H1 (cell line): ENCODE measurements at regions not wholly inside any gene's neighbourhood (a gene's known extent, or its start where the extent isn't known, plus 50 kb on each side); places are given as distances from the start of the nearest gene placed in this dataset.

Source experiments
- CTCF ChIA-PET: fragments of 300-600 bp; sonication (Branson Sonifier 250); formaldehyde crosslinking; loops from one replicate; lab custom pipeline; 2021; ENCODE audit not compliant: partially characterized antibody; lab: Charles Lee
- POLR2A ChIA-PET: fragments of 300-600 bp; sonication (Branson Sonifier 250); formaldehyde crosslinking; loops from one replicate; lab custom pipeline; 2021; ENCODE audit warnings: inconsistent platforms; ENCODE audit not compliant: partially characterized antibody; lab: Charles Lee
- DNase-seq, 2 experiments: peaks; one replicate each; pipeline versions ENCODE4 v3.0.0 to v3.0.0-alpha.2; 2010 to 2022; ENCODE audit warnings: low spot score in 2 of 2, low read depth in 1 of 2, mixed read lengths in 1 of 2
- FAIRE-seq: peaks from 2 replicates; lab custom pipeline; 2011; peaks lifted over from hg19 to GRCh38; lab: Jason Lieb, UNC
- H2AFZ ChIP-seq: 2 replicates; pipeline ENCODE4 v1.8.1; 2012; ENCODE audit warnings: low read length, inconsistent platforms
- H2AK5ac ChIP-seq: 2 replicates; pipeline ENCODE4 v1.6.1; 2013; ENCODE audit warnings: low read depth, low read length
- H2BK120ac ChIP-seq: replicated peaks from 2 replicates; pipeline ENCODE3; 2013; ENCODE audit warnings: low read depth, low read length, inconsistent platforms
- H2BK12ac ChIP-seq: 2 replicates; pipeline ENCODE4 v1.6.1; 2013; ENCODE audit warnings: low read depth, low read length
- H2BK15ac ChIP-seq: 2 replicates; pipeline ENCODE4 v1.6.1; 2013; ENCODE audit warnings: low read length
- H2BK20ac ChIP-seq: 2 replicates; pipeline ENCODE4 v1.6.1; 2013; ENCODE audit warnings: low read length
- H2BK5ac ChIP-seq: 2 replicates; pipeline ENCODE4 v1.6.1; 2013; ENCODE audit warnings: low read depth, low read length
- H3K14ac ChIP-seq: 2 replicates; pipeline ENCODE4 v1.6.1; 2013; ENCODE audit warnings: inconsistent platforms; ENCODE audit not compliant: insufficient read length
- H3K18ac ChIP-seq: 2 replicates; pipeline ENCODE4 v1.6.1; 2013; ENCODE audit warnings: low read length; ENCODE audit errors: extremely low read depth
- H3K23ac ChIP-seq: 2 replicates; pipeline ENCODE4 v1.6.1; 2013; ENCODE audit warnings: inconsistent platforms; ENCODE audit not compliant: insufficient read length
- H3K23me2 ChIP-seq: 2 replicates; pipeline ENCODE4 v1.6.1; 2013; ENCODE audit warnings: low read depth, low read length
- H3K27ac ChIP-seq: 2 replicates; pipeline ENCODE4 v1.6.1; 2011; ENCODE audit warnings: low read depth, low read length, inconsistent platforms
- H3K27me3 ChIP-seq, 4 experiments: replicated peaks in 1 of 4; 1 replicate in 1 of 4; 2 replicates in 3 of 4; pipeline versions ENCODE4 v1.6.1 to v1.8.1; 2011 to 2013; ENCODE audit warnings: low read length in 3 of 4, mild to moderate bottlenecking in 3 of 4, inconsistent platforms in 2 of 4, mixed read lengths in 2 of 4, moderate library complexity in 1 of 4; ENCODE audit not compliant: control insufficient read depth in 3 of 4, insufficient read depth in 3 of 4; ENCODE audit errors: extremely low read depth in 1 of 4
- H3K36me3 ChIP-seq, 4 experiments: 2 replicates each; pipeline versions ENCODE4 v1.6.1 to v1.8.1; 2011 to 2013; ENCODE audit warnings: mild to moderate bottlenecking in 4 of 4, low read length in 3 of 4, moderate library complexity in 2 of 4, control low read depth in 1 of 4, inconsistent platforms in 1 of 4; ENCODE audit not compliant: insufficient read depth in 4 of 4, control insufficient read depth in 2 of 4
- H3K4ac ChIP-seq: replicated peaks from 2 replicates; pipeline ENCODE3; 2013; ENCODE audit warnings: low read length, low read depth, mixed read lengths, inconsistent platforms; ENCODE audit not compliant: insufficient read length
- H3K4me1 ChIP-seq, 4 experiments: replicated peaks in 1 of 4; 1 replicate in 1 of 4; 2 replicates in 3 of 4; pipeline versions ENCODE4 v1.6.1 to v1.8.1; 2011 to 2013; ENCODE audit warnings: low read length in 3 of 4, inconsistent platforms in 2 of 4, mixed read lengths in 1 of 4; ENCODE audit not compliant: insufficient read depth in 4 of 4, control insufficient read depth in 3 of 4
- H3K4me2 ChIP-seq, 2 experiments: 2 replicates each; pipeline versions ENCODE4 v1.6.1 to v1.8.1; 2011 to 2013; ENCODE audit warnings: low read depth in 2 of 2, low read length in 2 of 2, control low read depth in 1 of 2, inconsistent platforms in 1 of 2, mild to moderate bottlenecking in 1 of 2; ENCODE audit not compliant: insufficient read depth in 1 of 2
- H3K4me3 ChIP-seq, 4 experiments: fragments of 200-600, 300-600 bp in 1 of 4; sonication (generic), shearing (Covaris generic), sonication (Bioruptor Twin) in 1 of 4; 2 replicates each; pipeline versions ENCODE4 v1.5.1 to v1.8.1; 2011 to 2016; ENCODE audit warnings: low read length in 4 of 4, low read depth in 3 of 4, control low read depth in 2 of 4, inconsistent platforms in 2 of 4, mild to moderate bottlenecking in 2 of 4, mixed read lengths in 1 of 4, moderate library complexity in 1 of 4; ENCODE audit not compliant: insufficient read depth in 2 of 4; ENCODE audit errors: extremely low read depth in 1 of 4
- H3K56ac ChIP-seq: replicated peaks from 2 replicates; pipeline ENCODE3; 2013; ENCODE audit warnings: low read depth, mild to moderate bottlenecking, mixed read lengths, low read length, inconsistent platforms; ENCODE audit not compliant: insufficient read length
- H3K79me1 ChIP-seq: 2 replicates; pipeline ENCODE4 v1.6.1; 2013; ENCODE audit warnings: low read depth, low read length, control low read depth
- H3K79me2 ChIP-seq, 2 experiments: 2 replicates each; pipeline versions ENCODE4 v1.6.1 to v1.8.1; 2012 to 2013; ENCODE audit warnings: low read length in 2 of 2, mild to moderate bottlenecking in 2 of 2, inconsistent platforms in 1 of 2; ENCODE audit not compliant: insufficient read depth in 2 of 2, control insufficient read depth in 1 of 2
- H3K9ac ChIP-seq, 4 experiments: replicated peaks in 1 of 4; 1 replicate in 1 of 4; 2 replicates in 3 of 4; pipeline versions ENCODE4 v1.6.1 to v1.8.1; 2011 to 2013; ENCODE audit warnings: low read depth in 3 of 4, low read length in 3 of 4, control low read depth in 2 of 4, mild to moderate bottlenecking in 2 of 4, moderate library complexity in 2 of 4, inconsistent platforms in 1 of 4; ENCODE audit errors: extremely low read depth in 1 of 4
- H3K9me3 ChIP-seq, 2 experiments: 2 replicates each; pipeline versions ENCODE4 v1.6.1 to v1.8.1; 2012 to 2013; ENCODE audit warnings: mild to moderate bottlenecking in 2 of 2, moderate library complexity in 2 of 2, control low read depth in 1 of 2, inconsistent platforms in 1 of 2, low read depth in 1 of 2, low read length in 1 of 2, mixed read lengths in 1 of 2; ENCODE audit not compliant: insufficient read depth in 2 of 2
- H4K20me1 ChIP-seq, 2 experiments: replicated peaks in 1 of 2; 2 replicates each; pipeline versions ENCODE3 to v1.8.1; 2011 to 2013; ENCODE audit warnings: inconsistent platforms in 2 of 2, low read length in 2 of 2, mild to moderate bottlenecking in 1 of 2; ENCODE audit not compliant: insufficient read depth in 2 of 2, control insufficient read depth in 1 of 2
- H4K5ac ChIP-seq: 2 replicates; pipeline ENCODE4 v1.6.1; 2013; ENCODE audit warnings: low read length, low read depth, mixed read lengths, inconsistent platforms; ENCODE audit not compliant: insufficient read length
- H4K8ac ChIP-seq: 2 replicates; pipeline ENCODE4 v1.8.0; 2013; ENCODE audit warnings: mild to moderate bottlenecking, moderate library complexity, low read length, inconsistent platforms; ENCODE audit not compliant: insufficient read depth; ENCODE audit errors: extremely low read depth
- H4K91ac ChIP-seq: replicated peaks from 2 replicates; pipeline ENCODE3; 2013; ENCODE audit warnings: low read length, mixed read lengths, inconsistent platforms; ENCODE audit not compliant: insufficient read length
- GABPA ChIP-seq: IDR thresholded peaks from 2 replicates; pipeline ENCODE4 v1.6.1; 2011; ENCODE audit warnings: mild to moderate bottlenecking, low read length, moderate library complexity, borderline replicate concordance; ENCODE audit not compliant: insufficient read depth
- JUND ChIP-seq: IDR thresholded peaks from 2 replicates; pipeline ENCODE4 v1.6.1; 2011; ENCODE audit warnings: mild to moderate bottlenecking, improper control_type of control experiment, low read length
- NRF1 ChIP-seq: IDR thresholded peaks from 2 replicates; pipeline ENCODE4 v1.6.1; 2011; ENCODE audit warnings: mild to moderate bottlenecking, low read depth, low read length, improper control_type of control experiment
- POLR2A ChIP-seq, 2 experiments: IDR thresholded peaks; 1 replicate in 1 of 2; 2 replicates in 1 of 2; pipeline ENCODE4 v1.6.1; 2011; ENCODE audit warnings: low read depth in 2 of 2, low read length in 2 of 2, mild to moderate bottlenecking in 2 of 2; ENCODE audit errors: control extremely low read depth in 1 of 2
- SP1 ChIP-seq: IDR thresholded peaks from 2 replicates; pipeline ENCODE4 v1.6.1; 2011; ENCODE audit warnings: low read depth, low read length
- WGBS, 2 experiments: shearing (Covaris generic) in 1 of 2; methylation state at CpG; one replicate each; pipeline versions ENCODE4 v1.1.6 to v1.1.7; 2013 to 2015; ENCODE audit warnings: low lambda C conversion rate in 2 of 2, mixed read lengths in 2 of 2, inconsistent platforms in 1 of 2, low coverage in 1 of 2, missing lambda C conversion rate in 1 of 2; ENCODE audit not compliant: insufficient replicate concordance in 2 of 2, insufficient coverage in 1 of 2, insufficient read length in 1 of 2; ENCODE audit errors: extremely low coverage in 1 of 2, missing lambda C conversion rate in 1 of 2; 5-methylcytosine and 5-hydroxymethylcytosine counted together

DNA sequence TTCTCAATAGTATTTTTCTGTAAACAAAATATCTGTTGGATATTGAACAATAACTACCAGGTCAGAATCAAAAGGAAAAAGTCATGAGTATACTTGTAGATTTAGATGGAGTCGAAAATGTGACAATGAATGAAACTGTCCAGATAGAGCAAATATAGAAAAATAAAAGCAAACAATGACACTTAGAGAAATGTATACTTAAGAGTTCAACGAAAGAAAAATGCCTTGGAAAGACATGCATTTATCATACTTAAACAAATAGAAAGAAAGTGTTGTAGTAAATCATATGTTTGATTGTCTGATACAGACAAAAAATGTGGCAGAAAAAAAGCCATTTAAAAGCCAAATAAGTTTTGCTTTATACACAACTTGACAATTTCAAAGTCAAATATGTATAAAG, 571.2 kb upstream of the MGAT4C start:
- no peak overlapping the region for H3K14ac ChIP-seq
- 94% methylated on average over 2 of the region's 2 CpGs; no CpG with 5 or more reads in 1 of the 2 experiments for WGBS, 2 experiments
- CTCF ChIA-PET: no interaction called here

More for the DNA sequence above, 571.2 kb upstream of the MGAT4C start:
- Histone ChIP-seq H3K4me2 (no peak overlapping the region), H2AK5ac (no peak overlapping the region), H2AFZ (no peak overlapping the region), H3K9ac (no peak overlapping the region), H2BK20ac (no peak overlapping the region), H3K4ac (no peak overlapping the region), H3K18ac (no peak overlapping the region), H2BK12ac (no peak overlapping the region), H3K79me2 (no peaks in the 10 kb centered on the region), H2BK120ac (no peak overlapping the region), H3K4me1 (no peaks in the 10 kb centered on the region), H4K20me1 (no peaks in the 10 kb centered on the region), H2BK15ac (no peak overlapping the region), H3K27me3 (no peaks in the 10 kb centered on the region), H4K91ac (no peak overlapping the region), H3K27ac (no peak overlapping the region), H3K56ac (no peak overlapping the region), H3K4me3 (no peak overlapping the region), H3K23me2 (no peaks in the 10 kb centered on the region), H3K36me3 (no peaks in the 10 kb centered on the region), H3K9me3 (no peaks in the 10 kb centered on the region), H4K5ac (no peak overlapping the region), H3K23ac (no peak overlapping the region), H4K8ac (no peak overlapping the region), H3K79me1 (no peaks in the 10 kb centered on the region), H2BK5ac (no peak overlapping the region)
- TF ChIP-seq SP1 (no peak), POLR2A (IDR thresholded peaks at IDR 0.05; ENCODE audit: control extremely low read depth in 1 of 2, low read depth in 2 of 2, low read length in 2 of 2) (no peak), NRF1 (no peak), JUND (no peak), GABPA (no peak)
- FAIRE-seq (no peak), DNase-seq (no peak)
- POLR2A ChIA-PET: no interaction called here
